NCI-H2029 (cell line): ENCODE measurements at regions not wholly inside any gene's neighbourhood (a gene's known extent, or its start where the extent isn't known, plus 50 kb on each side); places are given as distances from the start of the nearest gene placed in this dataset.

Source experiments
- DNase-seq: peaks from one replicate; lab custom pipeline; 2025; lab: John Stamatoyannopoulos, UW

DNA sequence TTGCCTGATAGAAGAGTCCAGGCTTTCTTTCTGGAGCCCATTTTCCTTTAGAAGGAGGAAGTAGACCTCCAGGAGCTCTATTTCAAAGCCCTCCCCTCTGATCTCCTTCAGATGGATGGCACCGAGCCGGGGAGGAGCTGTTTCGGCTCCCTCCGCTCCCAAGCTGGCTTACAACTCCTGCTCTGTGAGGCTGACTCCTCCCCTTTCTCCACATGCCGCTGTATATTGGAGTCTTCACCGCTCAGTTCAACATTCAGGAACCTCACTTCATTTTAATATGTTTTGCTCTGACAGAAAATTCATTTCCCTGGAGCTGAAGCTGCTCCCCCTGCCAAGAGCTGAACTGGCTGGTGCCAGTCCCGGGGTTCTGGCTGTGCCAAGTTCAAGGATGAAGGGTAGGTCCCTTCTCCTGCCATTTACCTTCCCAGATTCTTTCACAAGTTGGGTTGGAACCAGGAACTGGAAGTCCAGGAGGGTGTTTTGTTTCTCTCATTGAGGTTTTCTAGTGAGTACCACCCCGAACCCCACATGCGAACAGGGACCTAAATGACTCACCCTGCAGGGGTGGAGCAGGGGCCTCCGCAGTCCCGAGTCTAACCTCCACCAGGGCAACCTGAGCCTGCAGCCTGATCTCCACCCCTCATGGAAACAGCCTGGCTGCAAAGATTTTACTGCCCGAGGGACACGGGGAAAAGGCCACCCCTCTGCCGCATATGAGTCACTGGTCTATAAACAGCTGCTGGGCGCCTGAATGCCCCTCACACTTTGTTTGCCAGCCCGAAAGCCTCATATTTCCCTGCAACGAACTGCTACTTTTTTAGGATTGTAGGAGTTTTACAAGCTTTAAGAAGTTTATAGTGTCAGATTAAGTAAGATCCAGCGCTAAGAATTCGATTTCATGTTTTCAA lies 68.6 kb upstream of the FOXA2 start:
- no peak for DNase-seq

DNA sequence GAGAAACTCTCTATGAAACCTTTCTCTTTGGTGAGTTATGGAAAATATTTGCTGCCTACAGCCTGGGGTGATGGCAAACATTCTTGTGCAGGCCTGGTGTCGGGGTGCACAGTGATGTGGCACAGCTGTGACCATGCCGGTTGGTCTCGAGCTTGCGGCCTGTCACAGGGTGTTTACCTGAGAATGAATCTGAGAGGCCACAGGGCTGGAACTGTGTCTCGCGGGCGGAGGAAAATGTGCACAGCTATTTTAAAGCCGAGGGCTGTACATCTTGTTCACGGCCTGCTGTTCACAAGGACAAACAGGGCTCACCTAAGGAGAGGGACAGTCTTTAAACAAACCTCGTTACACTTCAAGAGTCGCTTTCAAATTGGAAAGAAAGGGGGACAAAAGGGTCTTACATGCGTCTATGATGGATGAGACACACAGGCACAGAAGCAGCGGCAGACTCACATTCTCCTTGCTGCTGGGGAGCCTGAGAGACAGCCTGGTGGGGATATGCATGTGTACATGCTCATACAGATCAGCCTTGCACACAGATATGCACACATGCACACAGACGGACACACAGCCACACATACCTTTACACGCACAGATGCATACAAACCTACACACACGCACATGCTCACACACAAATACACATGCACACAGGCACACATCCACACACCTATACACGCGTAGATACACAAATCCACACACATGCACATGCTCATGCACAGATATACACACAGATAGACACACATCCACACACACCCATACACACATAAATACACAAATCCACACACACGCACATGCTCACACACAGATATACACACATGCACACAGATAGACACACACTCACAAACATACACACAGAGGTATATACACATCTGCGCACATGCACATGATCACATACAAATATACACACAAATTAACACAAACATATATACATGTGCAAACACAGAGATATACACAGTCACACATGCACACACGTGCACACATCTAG lies 69.6 kb upstream of the FOXA2 start:
- no peak for DNase-seq

DNA sequence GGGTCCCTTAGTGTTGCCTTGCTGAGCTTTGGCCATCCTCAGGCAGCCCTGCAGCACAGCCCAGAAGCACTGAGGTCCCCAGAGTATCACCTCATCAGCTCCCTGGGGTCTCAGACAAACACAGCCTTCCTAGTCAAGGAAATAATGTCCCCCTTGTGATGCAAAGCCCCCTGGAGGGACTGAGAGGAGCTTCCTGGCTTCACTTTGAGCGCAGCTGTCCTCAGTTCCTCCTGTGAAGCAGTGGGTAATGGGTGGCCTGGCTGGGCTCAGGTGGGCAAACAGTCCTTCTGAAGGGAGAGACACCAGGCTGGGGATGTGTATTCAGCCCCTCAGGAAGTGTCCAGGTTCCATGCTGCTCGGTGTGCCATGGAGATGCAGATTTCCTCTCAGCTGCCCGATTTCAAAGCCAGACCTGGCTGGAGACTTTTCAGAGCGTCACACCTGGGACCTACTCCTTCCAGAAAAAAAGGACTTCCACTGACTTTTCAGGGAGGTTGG lies 79.2 kb upstream of the FOXA2 start:
- DNase-seq = no peak

DNA sequence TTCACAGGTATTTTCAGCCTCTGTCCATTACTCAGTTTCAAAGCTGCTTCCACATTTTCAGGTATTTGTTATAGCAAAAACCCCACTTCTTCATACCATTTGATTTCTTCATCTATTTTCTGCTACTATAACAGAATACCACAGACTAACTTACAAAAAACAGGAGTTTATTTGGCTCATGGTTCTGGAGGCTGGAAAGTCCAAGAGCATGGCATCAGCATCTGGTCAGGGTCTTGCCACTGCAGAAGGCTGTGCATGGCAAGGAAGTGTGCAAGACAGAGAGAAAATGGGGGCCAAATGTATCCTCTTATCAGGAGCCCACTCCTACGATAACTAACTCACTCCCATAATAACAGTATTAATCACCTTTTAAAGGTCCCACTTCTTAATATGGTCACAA lies 82.8 kb upstream of the FOXA2 start:
- no peak for DNase-seq

DNA sequence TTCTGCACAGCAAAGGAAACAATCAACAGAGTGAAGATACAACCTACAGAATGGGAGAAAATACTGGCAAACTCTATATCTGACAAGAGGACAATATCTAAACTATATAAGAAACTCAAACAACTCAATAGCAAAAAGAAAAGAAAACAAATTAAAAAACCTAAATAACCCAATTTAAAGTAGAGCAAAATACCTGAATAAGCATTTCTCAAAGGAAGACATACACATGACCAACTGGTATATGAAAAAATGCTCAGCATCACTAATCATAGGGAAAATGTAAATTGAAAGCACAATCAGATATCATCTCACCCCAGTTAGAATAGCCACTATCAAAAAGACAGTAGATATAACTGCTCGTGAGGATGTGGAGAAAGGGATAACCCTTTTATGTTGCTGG lies 87.8 kb upstream of the FOXA2 start:
- DNase-seq = no peak

DNA sequence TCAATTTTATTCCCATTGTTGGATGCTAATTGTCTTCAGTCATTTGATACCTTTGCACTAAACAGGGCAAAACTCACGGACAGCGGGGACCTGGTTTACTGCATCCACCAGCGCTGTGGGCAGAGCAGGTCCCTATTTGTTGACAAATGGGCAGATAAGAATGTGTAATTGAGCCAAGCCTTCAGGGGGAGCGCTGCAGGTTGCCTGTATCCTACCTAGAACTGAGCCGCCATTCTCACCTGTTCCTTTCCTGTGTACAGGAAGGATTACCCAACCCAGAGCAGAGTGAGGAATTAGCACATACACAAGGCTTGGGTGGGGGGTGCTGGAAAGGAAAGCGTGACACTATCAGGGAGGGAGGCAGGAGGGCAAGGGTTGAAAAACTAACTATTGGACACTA lies 89.1 kb upstream of the FOXA2 start:
- DNase-seq = no peak

DNA sequence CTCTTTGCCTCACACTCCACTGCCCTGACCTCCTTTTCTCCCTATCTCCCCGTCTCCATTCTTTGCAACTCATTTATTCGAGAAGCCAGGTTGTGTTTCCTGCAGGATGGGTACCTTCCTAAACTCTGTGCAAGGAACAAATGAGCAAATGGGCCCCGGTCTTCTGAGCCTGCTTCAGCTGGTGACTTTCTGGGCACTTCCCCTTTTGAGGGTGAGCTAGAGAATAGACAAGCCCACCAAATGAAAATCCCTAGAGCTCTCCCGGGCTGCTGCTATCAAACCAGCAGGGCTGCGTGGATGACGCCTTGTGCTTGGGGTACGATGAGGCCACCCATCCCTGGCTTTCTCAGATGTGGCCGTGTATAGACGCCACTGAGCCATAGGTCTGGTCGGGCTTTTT lies 91.0 kb upstream of the FOXA2 start:
- no peak for DNase-seq

DNA sequence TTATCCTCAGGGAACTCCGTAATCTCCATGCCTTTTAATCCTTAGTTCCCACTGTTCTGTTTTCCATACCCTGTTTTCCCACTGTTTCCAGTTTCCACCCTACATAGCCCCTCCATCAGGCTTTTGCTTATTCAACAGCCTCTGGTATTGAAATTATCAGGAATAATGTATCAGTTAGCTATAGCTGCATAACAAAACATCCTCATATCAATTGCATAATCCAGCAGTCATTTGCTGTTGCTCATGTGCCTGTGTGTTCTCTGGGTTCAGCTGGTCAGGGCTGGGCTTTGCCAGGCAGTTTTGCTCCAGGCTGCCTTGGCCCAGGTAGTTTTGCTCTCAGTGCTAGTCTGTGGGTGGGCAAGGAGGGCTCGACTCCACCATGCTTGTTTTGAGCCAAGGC lies 94.3 kb upstream of the FOXA2 start:
- no peak for DNase-seq

DNA sequence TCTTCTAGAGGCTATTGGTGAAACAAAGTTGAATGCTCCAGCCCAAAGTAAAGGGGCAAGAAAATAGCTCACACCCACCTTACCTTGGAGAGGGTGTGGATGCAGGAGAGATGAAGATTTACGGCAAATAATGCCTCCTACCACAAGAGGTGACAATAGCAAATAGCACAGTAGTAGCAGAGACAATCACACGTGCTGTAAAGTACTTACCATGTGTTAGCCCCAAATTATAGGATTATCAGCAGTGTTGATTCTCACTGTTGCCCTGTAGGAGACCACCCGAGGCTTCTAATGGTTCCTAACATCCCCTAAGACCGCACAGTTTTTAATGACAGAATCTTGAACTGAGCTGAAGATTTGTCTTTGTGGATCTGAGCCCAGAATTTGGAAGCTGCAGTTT lies 94.8 kb upstream of the FOXA2 start:
- no peak for DNase-seq

DNA sequence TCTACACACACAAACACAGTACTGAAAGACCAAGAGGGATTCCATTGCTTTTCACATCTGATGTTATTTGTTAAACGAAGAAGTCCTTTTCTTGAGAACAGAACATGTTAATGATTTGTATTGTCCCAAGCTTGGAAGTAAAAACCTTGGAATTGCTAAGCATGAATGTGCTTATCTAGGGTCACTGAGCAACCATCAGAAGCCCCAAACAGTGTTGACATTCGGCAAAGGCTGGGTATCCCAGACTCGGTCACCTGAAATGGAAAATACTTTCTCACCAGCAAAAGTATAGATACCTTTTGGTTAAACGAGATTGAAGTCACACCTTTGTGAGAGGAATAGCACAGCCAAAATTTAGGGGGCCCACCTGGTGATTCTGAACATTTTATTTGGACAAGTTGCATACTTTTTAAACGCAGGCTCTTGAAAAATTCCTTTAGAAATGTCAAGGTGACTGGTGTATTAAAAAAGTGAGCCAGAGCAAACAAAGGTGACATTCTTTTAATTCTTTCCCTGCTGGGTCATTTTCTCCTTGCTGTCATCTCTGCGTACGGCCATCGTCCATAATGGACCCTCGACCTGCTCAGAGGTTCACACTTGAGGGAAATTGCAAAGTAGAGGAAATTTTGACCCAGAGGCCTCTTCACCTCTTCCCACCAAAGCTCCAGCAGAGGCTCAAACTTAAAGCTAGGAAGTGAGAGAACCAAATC lies 95.8 kb upstream of the FOXA2 start:
- no peak for DNase-seq

DNA sequence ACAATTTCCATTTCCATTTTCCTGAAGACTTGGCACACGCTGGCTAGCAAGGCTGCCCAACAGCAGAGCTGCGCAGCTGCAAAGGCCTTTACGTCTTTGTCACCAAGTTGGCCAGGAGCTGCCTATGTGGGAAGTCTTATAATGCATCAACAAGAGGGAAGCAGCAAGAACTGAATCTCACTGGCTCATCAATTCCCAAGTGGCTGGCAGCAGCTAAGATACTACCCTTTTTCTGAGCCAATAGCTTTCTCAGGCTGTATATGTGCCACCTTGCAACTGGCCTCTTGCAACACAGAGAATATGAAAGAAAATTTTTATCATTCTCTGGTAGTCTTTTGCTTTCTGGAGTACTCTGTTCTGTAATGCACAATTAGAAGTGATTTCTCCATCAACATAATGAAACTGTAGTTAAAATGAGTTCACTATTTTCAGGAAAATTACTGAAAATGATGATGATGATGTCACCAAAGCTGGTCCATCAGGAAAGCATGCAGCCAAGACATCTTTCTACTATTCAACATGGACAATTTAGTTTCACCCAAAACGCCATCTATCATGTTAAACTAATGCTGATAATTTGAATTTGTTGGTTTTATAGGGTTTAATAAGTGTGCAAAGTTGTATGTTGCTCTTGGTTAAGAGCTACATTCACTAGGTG lies 97.3 kb upstream of the FOXA2 start:
- DNase-seq = no peak

DNA sequence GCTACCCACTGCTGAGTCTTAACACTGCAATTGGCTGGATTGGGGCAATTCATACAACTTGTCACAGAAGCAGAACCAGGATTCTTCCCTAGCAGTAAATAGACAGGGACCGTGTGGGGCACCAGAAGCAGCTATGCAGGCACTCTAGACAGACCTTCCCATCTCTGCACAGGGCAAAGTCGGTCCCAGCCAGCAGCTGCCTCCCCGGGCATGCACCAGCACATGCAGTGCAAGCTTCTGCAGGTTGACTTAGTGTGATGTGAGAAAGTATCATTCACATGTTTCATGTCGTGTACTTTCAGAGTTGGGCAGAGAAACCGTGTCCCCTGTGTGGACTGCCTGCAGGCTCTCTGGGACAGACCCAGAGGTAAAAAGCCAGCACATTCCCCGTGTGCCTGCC lies 98.0 kb upstream of the FOXA2 start:
- no peak for DNase-seq

DNA sequence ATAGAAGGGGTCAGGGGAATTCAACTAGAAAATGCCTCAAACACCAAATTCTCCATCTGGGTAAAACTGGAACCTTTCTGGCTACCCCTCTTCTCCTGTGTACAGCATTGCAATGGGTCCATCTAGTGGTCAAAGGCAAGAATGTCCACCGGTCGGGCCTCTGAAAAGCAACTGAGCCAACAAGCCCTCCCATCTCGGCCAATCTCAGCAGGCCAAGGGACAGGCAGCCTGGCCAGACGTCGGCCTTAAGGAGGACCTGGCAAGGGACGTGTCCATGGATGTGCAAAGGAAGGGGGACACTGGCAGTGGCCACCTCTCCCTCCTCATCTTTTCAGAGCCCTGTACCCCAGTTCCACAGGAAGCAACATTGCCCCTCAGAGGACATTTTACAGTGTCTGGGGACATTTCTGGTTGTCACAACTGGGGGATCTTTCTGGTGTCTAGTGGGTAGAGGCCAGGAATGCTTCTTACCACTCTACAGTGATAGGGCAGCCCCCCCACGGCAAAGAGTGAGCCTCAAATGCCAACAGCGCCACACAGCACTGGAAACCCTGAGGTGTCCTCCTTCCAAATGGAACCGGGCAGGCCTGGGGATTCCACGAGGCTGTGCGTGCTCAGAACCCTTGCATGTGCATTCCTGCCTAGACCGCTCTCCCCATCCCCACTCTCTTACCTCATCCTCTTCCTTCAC lies 99.8 kb upstream of the FOXA2 start:
- peak; percentile 51 for DNase-seq

DNA sequence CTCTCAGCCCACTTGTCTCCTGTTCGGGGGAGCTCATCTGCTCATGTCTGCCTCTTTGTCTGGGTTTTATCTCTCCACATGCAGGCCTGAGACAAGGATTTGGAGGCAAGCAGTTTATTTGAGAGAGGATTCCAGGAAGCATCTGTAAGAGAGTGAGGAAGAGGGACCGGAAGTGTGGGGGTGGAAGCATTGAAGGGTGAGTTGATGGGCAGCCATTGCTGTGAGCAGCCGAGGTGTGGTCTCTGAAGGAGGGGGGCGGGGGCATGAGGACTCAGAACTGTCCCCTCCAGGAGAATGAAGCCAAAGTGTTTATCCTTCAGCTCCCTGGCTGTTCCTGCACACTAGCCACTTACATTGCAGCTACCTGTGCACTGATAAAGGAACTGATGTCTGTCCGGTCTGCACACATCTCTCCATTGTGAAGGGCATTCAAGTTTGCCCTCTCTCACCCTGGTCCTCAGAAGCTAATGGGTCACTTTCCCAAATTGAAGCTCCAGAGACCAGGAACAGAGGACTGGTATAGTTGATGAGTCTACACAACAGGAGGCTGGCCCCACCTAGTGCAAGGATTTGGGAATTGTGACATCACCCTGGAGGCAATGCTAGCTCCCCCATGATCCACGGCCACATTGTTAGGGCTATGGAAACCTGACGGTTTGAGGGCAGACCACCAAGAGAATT lies 100.5 kb upstream of the FOXA2 start:
- peak; percentile 24 for DNase-seq

DNA sequence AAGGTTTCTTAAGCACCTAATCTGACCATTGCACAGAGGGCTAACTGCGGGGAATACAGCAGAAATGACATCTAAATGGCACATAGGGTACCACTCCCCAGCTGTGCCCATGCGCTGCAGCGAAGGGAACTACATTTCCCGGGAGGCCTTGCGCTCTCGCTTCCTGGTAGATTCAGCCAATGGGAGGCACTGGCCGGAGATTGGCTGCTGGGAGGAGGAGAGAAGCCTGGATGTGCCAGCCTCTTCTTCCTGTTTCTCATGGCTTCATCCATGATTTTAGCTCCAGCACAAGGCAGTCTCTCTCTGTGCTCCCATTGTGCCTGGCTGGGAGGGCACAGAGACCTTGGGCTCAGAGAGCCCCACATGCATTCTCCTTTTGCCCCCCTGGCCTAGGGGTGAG lies 101.7 kb upstream of the FOXA2 start:
- peak; percentile 82 for DNase-seq

DNA sequence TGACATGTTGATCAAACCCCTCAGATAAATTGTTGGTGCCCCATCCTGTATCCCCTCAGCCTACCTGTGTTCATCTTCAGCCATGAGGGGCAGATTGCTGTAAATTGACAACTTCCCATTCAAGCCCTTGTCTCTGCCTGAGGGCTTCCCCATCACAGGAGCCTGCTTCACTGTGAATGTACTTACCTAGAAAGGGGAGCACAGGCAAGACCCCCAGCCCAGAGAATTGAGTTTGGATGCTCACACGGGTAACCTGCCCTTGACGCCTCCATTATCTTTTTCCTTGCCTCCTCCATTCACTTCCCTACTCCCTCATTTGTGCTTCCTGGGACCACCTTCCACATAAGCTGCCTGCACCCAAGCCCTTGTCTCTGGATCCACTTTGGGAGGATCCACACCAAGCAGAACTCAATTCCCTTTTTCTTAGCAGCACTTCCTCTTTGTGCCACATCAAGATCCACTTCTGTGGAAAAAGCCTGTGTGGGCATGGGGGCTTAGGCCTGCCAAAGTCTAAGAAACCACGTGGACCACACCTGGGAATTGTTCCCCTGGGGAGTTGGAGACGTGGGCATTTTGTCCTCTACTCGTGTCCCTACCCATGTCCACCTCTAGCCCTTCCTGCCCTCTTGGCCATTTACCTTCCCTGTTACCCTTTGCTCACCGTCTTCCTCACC lies 103.4 kb upstream of the FOXA2 start:
- no peak for DNase-seq

DNA sequence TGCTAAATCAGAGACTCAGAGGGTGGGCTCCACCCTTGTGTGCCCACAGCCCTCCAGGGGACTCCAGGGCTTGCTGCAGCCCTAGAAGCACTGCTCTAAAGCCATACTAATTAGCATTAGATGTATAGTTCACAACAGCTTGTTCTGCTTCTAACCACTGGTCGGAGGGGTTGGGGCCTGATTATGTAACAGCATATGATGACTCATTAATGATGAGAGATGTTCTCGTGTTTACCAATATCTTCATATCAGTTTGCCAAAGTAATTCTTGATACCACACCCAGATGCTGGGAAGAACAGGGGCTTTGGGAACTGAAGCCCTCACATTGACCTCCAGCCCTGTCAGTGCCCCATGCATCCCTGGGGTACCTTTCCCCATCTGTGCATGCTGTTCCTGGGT lies 104.1 kb upstream of the FOXA2 start:
- DNase-seq = no peak

DNA sequence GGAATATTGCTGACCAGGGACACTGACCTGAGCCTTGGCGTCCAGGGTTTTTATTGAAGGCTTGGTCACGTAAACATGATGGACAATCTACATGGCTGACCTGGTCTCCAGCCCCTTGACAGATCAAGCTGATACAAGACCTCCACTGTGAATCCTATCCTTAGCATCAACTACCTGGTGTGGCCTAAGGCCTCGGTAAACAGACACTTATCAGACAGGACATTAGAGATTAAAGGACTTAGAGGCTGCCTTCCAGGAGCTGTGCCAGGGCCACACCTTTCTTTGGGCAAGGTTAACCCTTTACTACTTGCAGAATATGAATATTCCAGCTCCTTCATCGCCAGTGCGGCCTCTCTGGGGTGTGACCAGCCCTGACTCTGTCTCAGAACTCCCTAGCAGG lies 104.9 kb upstream of the FOXA2 start:
- no peak for DNase-seq

DNA sequence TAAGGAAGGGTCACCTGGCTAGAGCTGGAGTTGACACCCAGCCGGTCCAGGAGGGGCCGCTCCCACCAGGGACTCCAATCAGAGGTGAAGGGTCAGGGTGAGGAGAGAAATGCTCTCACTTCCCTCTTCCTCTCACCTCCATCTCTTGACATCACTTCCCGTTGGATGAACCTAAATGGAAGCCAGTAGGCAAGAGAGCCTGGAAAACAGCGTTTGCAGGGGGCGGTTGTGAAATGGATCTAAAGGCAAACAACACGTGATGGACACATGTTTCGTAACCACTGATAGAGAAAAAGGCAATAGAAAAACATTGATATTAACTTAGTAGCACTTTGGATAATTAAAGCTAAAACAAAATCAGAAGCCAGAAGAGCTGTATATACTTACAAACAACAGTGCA lies 105.6 kb upstream of the FOXA2 start:
- no peak for DNase-seq
